Upper lobe of right lung (tissue), 1 donor: ENCODE measurements at regions not wholly inside any gene's neighbourhood (a gene's known extent, or its start where the extent isn't known, plus 50 kb on each side); places are given as distances from the start of the nearest gene placed in this dataset.

Experiments
- ATAC-seq: fragments of 200-7000 bp; cut with Tn5 transposase; one replicate; pipeline ENCODE4 v1.9.1; 2020; ENCODE audit warnings: mild to moderate bottlenecking, moderate library complexity
- DNase-seq: peaks from one replicate; pipeline ENCODE4 v3.0.0-alpha.2; 2020
- H3K27ac ChIP-seq: fragments of 200-600 bp; one replicate; pipeline ENCODE4 v1.8.0; 2022
- H3K27me3 ChIP-seq: fragments of 200-600 bp; one replicate; pipeline ENCODE4 v1.8.0; 2022; ENCODE audit warnings: mild to moderate bottlenecking
- H3K36me3 ChIP-seq: fragments of 200-600 bp; one replicate; pipeline ENCODE4 v1.8.0; 2022
- H3K4me1 ChIP-seq: fragments of 200-600 bp; one replicate; pipeline ENCODE4 v1.8.0; 2022
- H3K4me3 ChIP-seq: fragments of 200-600 bp; one replicate; pipeline ENCODE4 v1.8.0; 2022; ENCODE audit warnings: mild to moderate bottlenecking
- H3K9me3 ChIP-seq: fragments of 200-600 bp; one replicate; pipeline ENCODE4 v1.8.0; 2022
- CTCF ChIP-seq: fragments of 200-600 bp; IDR thresholded peaks from one replicate; pipeline ENCODE4 v1.8.0; 2022; ENCODE audit warnings: antibody characterized with exemption
- intact Hi-C: fragments of 100-400 bp; cut with DNase I; formaldehyde crosslinking; loops from one replicate; pipeline ENCODE4 v1.11.0; 2022
- donor health status: DM: no; HTN: yes; CAD: no; lungs with severe emphysema.

GRCh38 chr14:106507354-106507753 is 981.0 kb downstream of the TMEM121 start:
- Histone ChIP-seq H3K4me3 (no peak overlapping the region), H3K9me3 (no peaks in the 10 kb centered on the region), H3K36me3 (no peaks in the 10 kb centered on the region), H3K27ac (peak overlapping the region; percentile 14), H3K4me1 (no peaks in the 10 kb centered on the region), H3K27me3 (peaks cover 4% of the 10 kb centered on the region)
- ATAC-seq (no peak), DNase-seq (no peak)
- intact Hi-C loops: no loop called here
- TF ChIP-seq CTCF: no peak

- intact Hi-C loops: no loop called here
- no peak for ATAC-seq
- H3K27ac ChIP-seq: no peak overlapping the region
Measured at GRCh38 chr14:106508216-106508615, 981.8 kb downstream of the TMEM121 start.

GRCh38 chr14:106509176-106509575 is 982.8 kb downstream of the TMEM121 start:
- intact Hi-C loops: no loop called here
- Histone ChIP-seq H3K4me1 (no peaks in the 10 kb centered on the region), H3K9me3 (no peaks in the 10 kb centered on the region), H3K4me3 (no peak overlapping the region), H3K27ac (no peak overlapping the region), H3K27me3 (no peaks in the 10 kb centered on the region), H3K36me3 (no peaks in the 10 kb centered on the region)
- no peak for TF ChIP-seq CTCF
- DNase-seq: no peak
- ATAC-seq: no peak

More at GRCh38 chr14:106508216-106508615, 981.8 kb downstream of the TMEM121 start:
- Histone ChIP-seq H3K4me3 (no peak overlapping the region), H3K4me1 (no peaks in the 10 kb centered on the region), H3K36me3 (no peaks in the 10 kb centered on the region), H3K9me3 (no peaks in the 10 kb centered on the region), H3K27me3 (peaks cover 4% of the 10 kb centered on the region)
- no peak for TF ChIP-seq CTCF
- DNase-seq: no peak

GRCh38 chr14:106509807-106510206 is 983.4 kb downstream of the TMEM121 start:
- no peak for TF ChIP-seq CTCF
- no peak for DNase-seq
- no peaks in the 10 kb centered on the region for H3K27me3 ChIP-seq
- H3K27ac ChIP-seq: no peak overlapping the region
- ATAC-seq: no peak
- no peaks in the 10 kb centered on the region for H3K9me3 ChIP-seq
- intact Hi-C loops: no loop called here
- no peak overlapping the region for H3K4me3 ChIP-seq
- no peaks in the 10 kb centered on the region for H3K36me3 ChIP-seq
- H3K4me1 ChIP-seq: no peaks in the 10 kb centered on the region

GRCh38 chr14:106511006-106511799 is 984.8 kb downstream of the TMEM121 start:
- Histone ChIP-seq H3K27ac (peak overlapping the region; percentile 55), H3K27me3 (peaks cover 5% of the 10 kb centered on the region), H3K4me3 (no peak overlapping the region), H3K9me3 (no peaks in the 10 kb centered on the region), H3K4me1 (no peaks in the 10 kb centered on the region), H3K36me3 (no peaks in the 10 kb centered on the region)
- intact Hi-C loops: no loop called here
- ATAC-seq (no peak), DNase-seq (no peak)
- no peak for TF ChIP-seq CTCF
